ENCODE measurements at regions not wholly inside any gene's neighbourhood (a gene's known extent, or its start where the extent isn't known, plus 50 kb on each side); places are given as distances from the start of the nearest gene placed in this dataset.
"Not testable (repeated sequence)": the region's sequence is repeated elsewhere in the genome, so short reads cannot be mapped to it uniquely, and the experiment has no call there.

- Mint-ChIP-seq H3K27ac (ENCODE audit: unreplicated experiment) (no peak overlapping the region), H3K27me3 (ENCODE audit: unreplicated experiment) (no peaks in the 10 kb centered on the region), H3K9me3 (ENCODE audit: unreplicated experiment) (no peaks in the 10 kb centered on the region), H3K4me1 (ENCODE audit: low read depth, unreplicated experiment) (peaks cover 18% of the 10 kb centered on the region), H3K36me3 (ENCODE audit: unreplicated experiment) (no peaks in the 10 kb centered on the region), H3K4me3 (ENCODE audit: unreplicated experiment) (no peak overlapping the region)
- TF ChIP-seq, protein P1, sequence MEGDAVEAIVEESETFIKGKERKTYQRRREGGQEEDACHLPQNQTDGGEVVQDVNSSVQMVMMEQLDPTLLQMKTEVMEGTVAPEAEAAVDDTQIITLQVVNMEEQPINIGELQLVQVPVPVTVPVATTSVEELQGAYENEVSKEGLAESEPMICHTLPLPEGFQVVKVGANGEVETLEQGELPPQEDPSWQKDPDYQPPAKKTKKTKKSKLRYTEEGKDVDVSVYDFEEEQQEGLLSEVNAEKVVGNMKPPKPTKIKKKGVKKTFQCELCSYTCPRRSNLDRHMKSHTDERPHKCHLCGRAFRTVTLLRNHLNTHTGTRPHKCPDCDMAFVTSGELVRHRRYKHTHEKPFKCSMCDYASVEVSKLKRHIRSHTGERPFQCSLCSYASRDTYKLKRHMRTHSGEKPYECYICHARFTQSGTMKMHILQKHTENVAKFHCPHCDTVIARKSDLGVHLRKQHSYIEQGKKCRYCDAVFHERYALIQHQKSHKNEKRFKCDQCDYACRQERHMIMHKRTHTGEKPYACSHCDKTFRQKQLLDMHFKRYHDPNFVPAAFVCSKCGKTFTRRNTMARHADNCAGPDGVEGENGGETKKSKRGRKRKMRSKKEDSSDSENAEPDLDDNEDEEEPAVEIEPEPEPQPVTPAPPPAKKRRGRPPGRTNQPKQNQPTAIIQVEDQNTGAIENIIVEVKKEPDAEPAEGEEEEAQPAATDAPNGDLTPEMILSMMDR (IDR thresholded peaks at IDR 0.05; ENCODE audit: partially characterized antibody, unreplicated experiment), result no peak
- no peak for DNase-seq
These were observed 233.0 kb upstream of the PPP1R3A start for GRCh38 chr7:114151777-114152176.

- no peaks in the 10 kb centered on the region for H3K9me3 Mint-ChIP-seq (ENCODE audit: unreplicated experiment)
- H3K27me3 Mint-ChIP-seq (ENCODE audit: unreplicated experiment), result no peaks in the 10 kb centered on the region
- H3K27ac Mint-ChIP-seq (ENCODE audit: unreplicated experiment), result no peak overlapping the region
- H3K4me3 Mint-ChIP-seq (ENCODE audit: unreplicated experiment), result no peak overlapping the region
- no peaks in the 10 kb centered on the region for H3K36me3 Mint-ChIP-seq (ENCODE audit: unreplicated experiment)
- no peak for DNase-seq
- TF ChIP-seq, protein P1 (IDR thresholded peaks at IDR 0.05; ENCODE audit: partially characterized antibody, unreplicated experiment), result no peak
- H3K4me1 Mint-ChIP-seq (ENCODE audit: low read depth, unreplicated experiment), result peaks cover 18% of the 10 kb centered on the region
These were observed 231.9 kb upstream of the PPP1R3A start for GRCh38 chr7:114150689-114151088.

DNA sequence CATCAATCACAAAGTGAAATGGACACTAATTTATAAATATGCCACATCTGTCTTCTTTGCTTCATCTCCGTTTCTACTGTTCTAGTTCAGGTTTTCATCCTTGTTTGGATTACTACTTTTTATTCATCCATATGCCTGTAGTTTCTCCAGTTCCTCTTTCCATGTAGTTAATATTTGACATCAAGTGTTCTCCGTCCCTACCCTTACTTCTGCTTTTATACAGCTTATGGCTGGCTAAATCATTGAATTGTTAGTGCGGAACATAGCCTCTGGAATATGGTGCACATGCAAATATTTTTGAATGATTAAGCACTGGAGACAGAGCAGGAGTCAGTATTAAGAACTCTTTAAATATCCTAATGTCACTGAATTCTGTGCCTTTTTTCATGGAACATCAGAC is 230.0 kb upstream of the PPP1R3A start:
- H3K4me3 Mint-ChIP-seq (ENCODE audit: unreplicated experiment), result no peak overlapping the region
- TF ChIP-seq, protein P1 (IDR thresholded peaks at IDR 0.05; ENCODE audit: partially characterized antibody, unreplicated experiment), result no peak
- no peaks in the 10 kb centered on the region for H3K9me3 Mint-ChIP-seq (ENCODE audit: unreplicated experiment)
- no peaks in the 10 kb centered on the region for H3K36me3 Mint-ChIP-seq (ENCODE audit: unreplicated experiment)
- DNase-seq, result no peak
- no peaks in the 10 kb centered on the region for H3K27me3 Mint-ChIP-seq (ENCODE audit: unreplicated experiment)
- peaks cover 11% of the 10 kb centered on the region for H3K4me1 Mint-ChIP-seq (ENCODE audit: low read depth, unreplicated experiment)
- no peak overlapping the region for H3K27ac Mint-ChIP-seq (ENCODE audit: unreplicated experiment)

- Mint-ChIP-seq H3K4me1 (ENCODE audit: low read depth, unreplicated experiment) (no peaks in the 10 kb centered on the region), H3K9me3 (ENCODE audit: unreplicated experiment) (no peaks in the 10 kb centered on the region), H3K27me3 (ENCODE audit: unreplicated experiment) (no peaks in the 10 kb centered on the region), H3K27ac (ENCODE audit: unreplicated experiment) (no peak overlapping the region), H3K36me3 (ENCODE audit: unreplicated experiment) (no peaks in the 10 kb centered on the region), H3K4me3 (ENCODE audit: unreplicated experiment) (no peak overlapping the region)
- DNase-seq, result no peak
- TF ChIP-seq, protein P1 (IDR thresholded peaks at IDR 0.05; ENCODE audit: partially characterized antibody, unreplicated experiment), result no peak
These were observed 222.6 kb upstream of the PPP1R3A start for GRCh38 chr7:114141415-114141814.

GRCh38 chr7:114140561-114140960 is 221.8 kb upstream of the PPP1R3A start:
- Mint-ChIP-seq H3K27ac (ENCODE audit: unreplicated experiment) (no peak overlapping the region), H3K4me1 (ENCODE audit: low read depth, unreplicated experiment) (no peaks in the 10 kb centered on the region), H3K36me3 (ENCODE audit: unreplicated experiment) (no peaks in the 10 kb centered on the region), H3K27me3 (ENCODE audit: unreplicated experiment) (no peaks in the 10 kb centered on the region), H3K4me3 (ENCODE audit: unreplicated experiment) (no peak overlapping the region), H3K9me3 (ENCODE audit: unreplicated experiment) (no peaks in the 10 kb centered on the region)
- no peak for DNase-seq
- TF ChIP-seq, protein P1 (IDR thresholded peaks at IDR 0.05; ENCODE audit: partially characterized antibody, unreplicated experiment), result no peak

GRCh38 chr7:114139690-114140089 is 220.9 kb upstream of the PPP1R3A start:
- H3K4me1 Mint-ChIP-seq (ENCODE audit: low read depth, unreplicated experiment); H3K27me3 Mint-ChIP-seq (ENCODE audit: unreplicated experiment); H3K36me3 Mint-ChIP-seq (ENCODE audit: unreplicated experiment); DNase-seq; H3K4me3 Mint-ChIP-seq (ENCODE audit: unreplicated experiment); H3K9me3 Mint-ChIP-seq (ENCODE audit: unreplicated experiment); H3K27ac Mint-ChIP-seq (ENCODE audit: unreplicated experiment): not testable (repeated sequence)
